ENCODE measurements at regions not wholly inside any gene's neighbourhood (a gene's known extent, or its start where the extent isn't known, plus 50 kb on each side); places are given as distances from the start of the nearest gene placed in this dataset.

GRCh38 chr12:5123921-5124320 is 80.2 kb downstream of the KCNA5 start:
- TF ChIP-seq CTCF (IDR thresholded peaks at IDR 0.05; ENCODE audit: poor library complexity, severe bottlenecking), result no peak
- no peak for TF ChIP-seq TAF1 (IDR thresholded peaks at IDR 0.05; ENCODE audit: low read depth)
- TF ChIP-seq REST (IDR thresholded peaks at IDR 0.05; ENCODE audit: borderline replicate concordance), result no peak
- TF ChIP-seq MXI1 (conservative IDR thresholded peaks at IDR 0.05; ENCODE audit: poor library complexity, severe bottlenecking), result no peak
- TF ChIP-seq POLR2AphosphoS5 (IDR thresholded peaks at IDR 0.05), result no peak
- no peak for TF ChIP-seq EZH2 (IDR thresholded peaks at IDR 0.05; ENCODE audit: borderline replicate concordance, insufficient read depth, low read length, poor library complexity, severe bottlenecking)
